Lower leg skin (tissue), 3 donors: ENCODE measurements at regions not wholly inside any gene's neighbourhood (a gene's known extent, or its start where the extent isn't known, plus 50 kb on each side); places are given as distances from the start of the nearest gene placed in this dataset.

Source experiments
- CTCF ChIP-seq, 3 donors: fragments of 450-650 bp; IDR thresholded peaks; one replicate each; pipeline ENCODE4 v1.5.1; 2016; ENCODE audit warnings: antibody characterized with exemption in 3 of 3, mild to moderate bottlenecking in 3 of 3, moderate library complexity in 2 of 3
- POLR2A ChIP-seq, 2 donors: fragments of 450-650 bp; IDR thresholded peaks; one replicate each; pipeline ENCODE4 v1.6.1; 2016 to 2017; ENCODE audit warnings: antibody characterized with exemption in 2 of 2, mild to moderate bottlenecking in 1 of 2, moderate library complexity in 1 of 2

- TF ChIP-seq CTCF (IDR thresholded peaks at IDR 0.05): no peak
- no peak for TF ChIP-seq POLR2A (IDR thresholded peaks at IDR 0.05)
Measured at GRCh38 chr9:7500521-7500920, 299.1 kb downstream of the DMAC1 start.
